ENCODE measurements at regions not wholly inside any gene's neighbourhood (a gene's known extent, or its start where the extent isn't known, plus 50 kb on each side); places are given as distances from the start of the nearest gene placed in this dataset.

DNA sequence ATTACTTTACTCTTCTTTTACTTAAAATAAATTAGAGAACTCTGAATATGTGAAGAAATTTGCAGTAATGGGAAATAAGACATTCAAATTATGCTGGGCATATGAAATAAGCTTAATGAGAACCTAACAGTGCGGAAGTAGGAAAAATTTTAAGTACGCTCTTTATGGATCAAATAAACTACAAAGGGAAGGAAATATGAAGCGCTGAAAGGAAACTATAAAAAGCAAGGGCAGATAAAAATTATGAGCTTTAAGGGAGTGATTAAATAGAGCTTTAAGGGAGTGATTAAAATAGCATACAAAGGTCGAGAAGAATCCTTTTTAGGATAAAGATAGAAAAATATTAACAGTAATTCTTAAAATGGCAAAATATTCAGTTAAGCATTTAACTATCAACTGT lies 118.3 kb upstream of the AADACL2 start:
- DNase-seq (no peak), ATAC-seq (ENCODE audit: low read depth) (no peak)
- H3K27ac Mint-ChIP-seq = no peak overlapping the region
- TF ChIP-seq, protein P1, sequence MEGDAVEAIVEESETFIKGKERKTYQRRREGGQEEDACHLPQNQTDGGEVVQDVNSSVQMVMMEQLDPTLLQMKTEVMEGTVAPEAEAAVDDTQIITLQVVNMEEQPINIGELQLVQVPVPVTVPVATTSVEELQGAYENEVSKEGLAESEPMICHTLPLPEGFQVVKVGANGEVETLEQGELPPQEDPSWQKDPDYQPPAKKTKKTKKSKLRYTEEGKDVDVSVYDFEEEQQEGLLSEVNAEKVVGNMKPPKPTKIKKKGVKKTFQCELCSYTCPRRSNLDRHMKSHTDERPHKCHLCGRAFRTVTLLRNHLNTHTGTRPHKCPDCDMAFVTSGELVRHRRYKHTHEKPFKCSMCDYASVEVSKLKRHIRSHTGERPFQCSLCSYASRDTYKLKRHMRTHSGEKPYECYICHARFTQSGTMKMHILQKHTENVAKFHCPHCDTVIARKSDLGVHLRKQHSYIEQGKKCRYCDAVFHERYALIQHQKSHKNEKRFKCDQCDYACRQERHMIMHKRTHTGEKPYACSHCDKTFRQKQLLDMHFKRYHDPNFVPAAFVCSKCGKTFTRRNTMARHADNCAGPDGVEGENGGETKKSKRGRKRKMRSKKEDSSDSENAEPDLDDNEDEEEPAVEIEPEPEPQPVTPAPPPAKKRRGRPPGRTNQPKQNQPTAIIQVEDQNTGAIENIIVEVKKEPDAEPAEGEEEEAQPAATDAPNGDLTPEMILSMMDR (IDR thresholded peaks at IDR 0.05) = no peak
- no peak overlapping the region for H3K4me3 Mint-ChIP-seq
- intact Hi-C loops (cut with micrococcal nuclease) = no loop called here
- no peaks in the 10 kb centered on the region for H3K9me3 Mint-ChIP-seq
- CTCF ChIA-PET = no interaction called here
- H3K27me3 Mint-ChIP-seq = no peaks in the 10 kb centered on the region
- H3K36me3 Mint-ChIP-seq (ENCODE audit: low read depth) = no peaks in the 10 kb centered on the region
- POLR2A ChIA-PET = no interaction called here
- no peaks in the 10 kb centered on the region for H3K4me1 Mint-ChIP-seq

DNA sequence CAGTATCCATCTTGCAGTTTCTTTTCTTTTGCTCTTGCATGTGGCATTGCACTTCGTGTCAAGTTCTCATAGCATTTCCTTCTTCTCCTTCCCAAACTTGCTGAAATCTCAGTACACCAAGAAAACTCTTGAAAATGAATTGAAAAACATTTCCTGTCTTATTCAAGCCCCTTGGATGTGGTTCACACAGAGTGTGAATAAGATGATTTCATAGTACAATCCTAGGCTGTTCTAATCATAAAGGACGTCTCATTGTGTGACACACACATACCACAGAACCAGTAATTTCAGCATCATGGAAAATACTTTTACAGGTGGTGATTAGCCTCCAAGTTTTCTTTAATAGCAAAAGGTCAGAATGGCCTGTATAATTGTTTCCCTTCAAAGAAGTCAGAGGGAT lies 121.6 kb upstream of the AADACL2 start:
- no peaks in the 10 kb centered on the region for H3K4me1 Mint-ChIP-seq
- no peak overlapping the region for H3K27ac Mint-ChIP-seq
- TF ChIP-seq, protein P1 (IDR thresholded peaks at IDR 0.05) = no peak

DNA sequence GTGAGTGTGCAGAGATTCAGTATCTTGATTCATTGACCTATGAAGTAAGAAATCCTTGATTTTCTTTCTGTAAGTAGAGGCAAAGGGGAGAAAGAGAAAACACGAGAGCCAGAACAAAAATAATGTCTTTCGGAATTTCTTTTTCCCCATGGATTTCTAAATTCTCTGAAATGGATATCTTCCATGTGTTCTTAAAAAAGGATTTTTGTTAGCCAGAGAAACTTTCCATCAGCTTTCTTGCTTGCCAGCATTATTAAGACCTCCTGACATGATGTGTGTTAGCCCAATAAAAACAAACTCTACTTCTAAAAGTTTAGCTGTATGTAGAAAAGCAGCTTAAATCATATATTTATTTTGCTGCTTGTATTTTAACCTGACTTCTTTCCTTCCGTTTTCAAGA lies 122.3 kb upstream of the AADACL2 start:
- CTCF ChIA-PET = no interaction called here
- Mint-ChIP-seq H3K4me1 (no peaks in the 10 kb centered on the region), H3K27ac (no peak overlapping the region), H3K4me3 (no peak overlapping the region), H3K36me3 (ENCODE audit: low read depth) (no peaks in the 10 kb centered on the region), H3K27me3 (no peaks in the 10 kb centered on the region), H3K9me3 (peaks cover 3% of the 10 kb centered on the region)
- POLR2A ChIA-PET = no interaction called here
- intact Hi-C loops (cut with micrococcal nuclease) = no loop called here
- no peak for ATAC-seq (ENCODE audit: low read depth)
- no peak for DNase-seq
- TF ChIP-seq, protein P1 (IDR thresholded peaks at IDR 0.05) = no peak

More for the DNA sequence above, 121.6 kb upstream of the AADACL2 start:
- H3K27me3 Mint-ChIP-seq = no peaks in the 10 kb centered on the region
- DNase-seq = no peak
- POLR2A ChIA-PET = no interaction called here
- peaks cover 3% of the 10 kb centered on the region for H3K9me3 Mint-ChIP-seq
- ATAC-seq (ENCODE audit: low read depth) = no peak
- no peak overlapping the region for H3K4me3 Mint-ChIP-seq
- intact Hi-C loops (cut with micrococcal nuclease) = no loop called here
- CTCF ChIA-PET = no interaction called here
- H3K36me3 Mint-ChIP-seq (ENCODE audit: low read depth) = no peaks in the 10 kb centered on the region

- Mint-ChIP-seq H3K27ac (no peak overlapping the region), H3K4me1 (no peaks in the 10 kb centered on the region), H3K9me3 (peaks cover 3% of the 10 kb centered on the region), H3K4me3 (no peak overlapping the region), H3K36me3 (ENCODE audit: low read depth) (no peaks in the 10 kb centered on the region), H3K27me3 (no peaks in the 10 kb centered on the region)
- ATAC-seq (ENCODE audit: low read depth) (no peak), DNase-seq (no peak)
- intact Hi-C loops (cut with micrococcal nuclease) = no loop called here
- ChIA-PET POLR2A (no interaction called here), CTCF (no interaction called here)
- TF ChIP-seq, protein P1 (IDR thresholded peaks at IDR 0.05) = no peak
Measured at GRCh38 chr3:151609491-151609890, 124.2 kb upstream of the AADACL2 start.

DNA sequence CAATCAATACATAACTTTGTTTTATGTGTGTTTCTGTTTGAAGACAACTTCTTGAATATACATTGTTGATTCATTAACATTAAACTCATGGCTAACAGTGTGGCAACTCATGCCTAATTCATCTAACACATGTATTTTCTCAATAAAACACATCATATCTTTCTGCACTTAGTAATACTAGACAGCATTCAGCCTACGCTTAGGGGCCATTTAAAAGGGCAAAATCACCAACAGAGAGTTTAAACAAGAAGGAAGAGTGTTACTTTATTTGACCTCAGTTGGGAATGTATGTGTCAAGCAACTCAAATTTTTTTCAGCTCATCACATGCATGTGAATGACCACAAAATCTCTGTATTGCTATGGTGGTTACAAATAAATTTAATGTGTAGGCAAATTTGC lies 128.8 kb upstream of the AADACL2 start:
- H3K27ac Mint-ChIP-seq = no peak overlapping the region
- no peaks in the 10 kb centered on the region for H3K36me3 Mint-ChIP-seq (ENCODE audit: low read depth)
- no peak overlapping the region for H3K4me3 Mint-ChIP-seq
- no peaks in the 10 kb centered on the region for H3K27me3 Mint-ChIP-seq
- intact Hi-C loops (cut with micrococcal nuclease) = no loop called here
- TF ChIP-seq, protein P1 (IDR thresholded peaks at IDR 0.05) = no peak
- H3K9me3 Mint-ChIP-seq = peaks cover under 1% of the 10 kb centered on the region
- DNase-seq (no peak), ATAC-seq (ENCODE audit: low read depth) (no peak)
- ChIA-PET CTCF (no interaction called here), POLR2A (no interaction called here)
- no peaks in the 10 kb centered on the region for H3K4me1 Mint-ChIP-seq
